HG03159 (cell line): ENCODE measurements at regions not wholly inside any gene's neighbourhood (a gene's known extent, or its start where the extent isn't known, plus 50 kb on each side); places are given as distances from the start of the nearest gene placed in this dataset.
"Not testable (repeated sequence)": the region's sequence is repeated elsewhere in the genome, so short reads cannot be mapped to it uniquely, and the experiment has no call there.

Source experiments
- ATAC-seq: cut with Tn5 transposase; IDR thresholded peaks from one replicate; pipeline ENCODE4 v1.9.1; 2021; ENCODE audit warnings: mild to moderate bottlenecking, moderate library complexity; ENCODE audit not compliant: unreplicated experiment

DNA sequence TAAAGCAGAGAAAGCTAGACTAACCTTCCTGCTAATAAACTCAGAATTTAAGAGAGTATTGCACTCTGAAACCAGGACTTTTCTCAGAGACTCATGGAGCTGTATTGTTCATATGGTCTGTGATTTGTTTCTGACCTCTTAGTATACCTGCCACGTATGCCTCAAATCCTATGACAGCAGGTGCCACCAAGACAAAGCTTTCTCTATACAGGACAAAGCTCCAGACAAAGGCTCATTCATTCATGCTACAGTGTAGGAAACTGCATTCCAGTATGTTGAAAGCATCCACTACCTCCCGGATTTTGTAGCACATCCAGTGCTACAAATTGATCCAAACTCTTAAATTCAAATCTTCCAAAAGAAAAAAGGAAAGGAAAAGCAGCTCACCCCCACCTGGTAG lies 178.3 kb downstream of the CHIC2 start:
- no peak for ATAC-seq

DNA sequence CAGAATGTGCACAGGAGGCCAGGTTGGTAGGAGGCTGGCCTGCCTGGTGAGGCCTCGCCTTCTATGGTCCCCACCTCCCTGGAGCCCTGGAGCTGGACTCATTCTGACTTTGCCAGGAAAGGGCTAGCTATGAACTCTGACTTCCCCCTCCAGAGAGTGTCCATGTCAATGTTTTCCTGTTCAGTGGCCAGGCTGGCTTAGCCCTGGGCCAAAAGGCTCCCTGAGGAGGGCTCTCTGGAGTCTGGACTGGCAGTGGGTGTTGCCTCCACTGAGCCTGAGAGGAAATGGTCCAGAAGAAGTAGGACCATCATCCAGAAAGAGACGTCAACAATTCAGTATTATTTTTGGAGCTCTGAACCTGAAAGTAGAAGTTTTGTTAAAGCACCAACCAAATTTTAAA lies 178.7 kb downstream of the CHIC2 start:
- no peak for ATAC-seq

DNA sequence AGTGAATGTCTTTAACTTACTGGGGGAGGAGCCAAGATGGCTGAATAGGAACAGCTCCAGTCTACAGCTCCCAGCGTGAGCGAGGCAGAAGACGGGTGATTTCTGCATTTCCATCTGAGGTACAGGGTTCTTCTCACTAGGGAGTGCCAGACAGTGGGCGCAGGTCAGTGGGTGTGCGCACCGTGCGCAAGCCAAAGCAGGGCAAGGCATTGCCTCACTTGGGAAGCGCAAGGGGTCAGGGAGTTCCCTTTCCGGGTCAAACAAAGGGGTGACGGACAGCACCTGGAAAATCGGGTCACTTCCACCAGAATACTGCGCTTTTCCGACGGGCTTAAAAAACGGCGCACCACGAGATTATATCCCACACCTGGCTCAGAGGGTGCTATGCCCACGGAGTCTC lies 187.3 kb downstream of the CHIC2 start:
- not testable (repeated sequence) for ATAC-seq

DNA sequence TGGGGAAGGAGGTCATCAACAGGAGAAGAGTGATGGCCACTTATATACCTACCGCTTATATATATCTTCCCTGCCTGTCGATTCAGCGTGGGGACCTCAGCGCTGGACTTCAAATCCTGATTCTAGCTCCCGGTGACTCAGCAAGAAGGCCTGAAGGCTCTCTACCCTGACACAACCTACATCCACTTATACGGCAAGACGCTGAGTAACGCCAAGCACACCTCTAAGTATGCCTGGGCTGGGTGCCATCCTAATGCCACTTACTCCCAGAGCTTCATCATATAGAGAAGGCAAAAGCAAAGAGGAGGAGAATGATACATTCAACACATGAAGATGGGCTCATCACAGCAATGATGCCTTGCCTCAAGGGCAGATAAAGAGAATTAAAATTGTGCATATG lies 198.3 kb downstream of the CHIC2 start:
- ATAC-seq = no peak

DNA sequence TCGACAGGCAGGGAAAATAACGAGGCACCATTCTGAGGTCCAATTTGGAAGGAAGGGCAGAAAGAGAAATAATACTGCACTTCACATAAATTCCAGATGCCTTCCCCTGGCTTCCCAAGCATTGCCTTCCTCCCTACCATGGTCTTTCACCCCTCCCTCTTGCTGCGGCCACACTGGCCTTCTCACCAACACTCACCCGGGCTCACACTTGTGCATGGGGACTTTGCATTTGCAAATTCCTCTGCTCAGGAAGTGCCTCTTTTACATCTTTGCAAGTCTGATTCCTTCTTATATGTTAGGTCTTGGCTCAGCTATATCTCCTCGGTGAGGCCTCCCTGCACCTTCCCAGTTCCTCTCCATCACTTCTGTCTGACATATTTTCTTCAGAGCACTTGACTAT lies 199.4 kb downstream of the CHIC2 start:
- ATAC-seq = no peak

DNA sequence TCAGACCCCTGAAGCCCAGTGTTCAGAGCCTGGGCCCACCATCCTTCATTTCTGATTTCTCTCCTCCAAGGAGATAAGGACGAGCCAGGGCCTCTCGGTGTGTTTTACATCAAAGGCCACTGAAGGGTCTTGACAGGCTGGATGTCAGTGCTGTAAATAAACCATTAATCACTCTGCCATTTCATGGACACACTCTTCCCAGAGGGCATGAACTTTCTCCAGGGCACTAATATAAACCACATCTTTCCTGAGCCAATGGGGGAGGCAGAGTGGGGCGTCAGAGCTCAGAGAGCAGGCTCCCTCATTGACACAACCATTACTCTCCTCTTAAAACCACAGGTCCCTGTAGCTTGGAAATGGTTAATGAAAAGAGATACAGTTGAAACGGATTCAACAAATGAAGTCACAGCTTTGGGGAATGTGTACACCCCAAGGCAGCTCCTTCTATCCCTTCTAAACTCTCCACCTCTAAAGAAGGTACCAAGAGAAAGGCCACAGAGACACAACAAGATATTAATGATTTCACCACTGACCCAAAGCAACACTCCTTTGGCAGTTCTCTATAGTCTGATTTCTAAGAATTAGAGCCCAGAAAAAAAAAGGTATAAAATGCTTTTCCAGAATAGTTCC lies 200.6 kb downstream of the CHIC2 start:
- no peak for ATAC-seq

DNA sequence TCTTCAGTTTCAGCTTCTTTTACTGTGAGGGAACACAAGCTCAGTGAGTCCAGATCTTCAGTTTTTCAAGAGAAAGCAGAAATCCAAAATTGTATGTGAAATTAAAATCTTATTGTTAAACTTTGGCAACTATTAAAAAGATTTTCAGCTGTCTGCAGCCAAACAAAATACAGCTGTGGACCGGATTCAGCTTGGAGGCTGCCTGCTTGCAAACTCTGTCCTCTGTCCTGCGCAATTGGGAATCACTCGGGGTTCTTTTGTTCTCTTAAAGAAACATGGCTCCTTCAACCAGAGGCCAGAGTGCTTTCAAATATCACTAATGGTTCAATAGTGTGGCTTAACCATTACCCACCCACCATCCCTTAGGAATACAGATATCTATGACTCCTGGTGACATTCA lies 201.2 kb downstream of the CHIC2 start:
- no peak for ATAC-seq

DNA sequence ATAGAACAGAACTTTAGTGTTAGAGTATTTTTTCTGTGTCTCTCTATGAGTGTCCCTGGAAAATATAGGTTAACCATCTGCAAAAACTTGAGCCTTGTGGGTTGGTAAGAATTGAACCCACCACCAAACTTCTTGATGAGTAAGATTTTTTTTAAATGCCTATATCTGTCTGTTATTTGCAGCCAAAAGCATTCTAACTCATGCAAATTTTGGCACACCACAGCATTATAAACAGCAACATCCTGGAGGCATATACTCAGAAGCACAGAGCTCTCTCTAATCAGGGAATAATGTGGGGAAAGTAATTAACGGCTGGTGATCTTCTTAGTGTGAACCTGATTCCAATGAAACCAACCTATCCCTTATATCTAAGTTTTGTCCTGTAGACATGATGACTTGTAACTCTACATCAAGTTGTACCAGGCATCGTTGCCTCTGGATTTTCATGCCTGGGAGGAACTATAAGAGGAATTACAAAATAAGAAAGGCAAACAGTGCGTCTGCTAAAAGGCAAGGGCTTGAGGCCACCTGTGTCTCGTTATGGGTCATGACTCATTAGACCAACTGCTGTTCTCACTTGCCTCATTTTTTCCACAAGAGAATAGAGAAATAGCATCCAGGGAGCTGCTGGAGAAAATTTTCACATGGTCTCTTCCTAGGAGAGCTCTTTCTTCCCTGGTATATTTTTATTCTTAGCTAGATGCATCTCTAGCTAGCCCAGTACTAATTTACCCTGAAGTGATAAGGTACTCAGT lies 202.4 kb downstream of the CHIC2 start:
- ATAC-seq = no peak

DNA sequence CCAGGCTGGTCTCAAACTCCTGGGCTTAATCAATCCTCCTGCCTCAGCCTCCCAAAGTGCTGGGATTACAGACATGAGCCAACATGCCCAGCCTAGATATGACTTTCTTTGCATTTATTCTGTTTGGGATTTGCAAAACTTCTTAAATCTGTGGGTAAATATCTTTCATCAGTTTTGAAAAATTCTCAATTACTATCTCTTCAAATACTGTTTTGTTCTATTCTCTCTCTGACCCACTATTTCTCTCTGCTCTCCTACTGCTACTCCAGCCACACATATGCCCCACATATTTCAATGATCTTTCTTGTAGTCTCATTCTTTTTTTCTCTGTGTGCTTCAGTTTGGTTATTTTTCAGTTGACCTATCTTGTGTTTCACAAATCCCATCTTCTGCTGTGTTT lies 205.1 kb downstream of the CHIC2 start:
- ATAC-seq = no peak

DNA sequence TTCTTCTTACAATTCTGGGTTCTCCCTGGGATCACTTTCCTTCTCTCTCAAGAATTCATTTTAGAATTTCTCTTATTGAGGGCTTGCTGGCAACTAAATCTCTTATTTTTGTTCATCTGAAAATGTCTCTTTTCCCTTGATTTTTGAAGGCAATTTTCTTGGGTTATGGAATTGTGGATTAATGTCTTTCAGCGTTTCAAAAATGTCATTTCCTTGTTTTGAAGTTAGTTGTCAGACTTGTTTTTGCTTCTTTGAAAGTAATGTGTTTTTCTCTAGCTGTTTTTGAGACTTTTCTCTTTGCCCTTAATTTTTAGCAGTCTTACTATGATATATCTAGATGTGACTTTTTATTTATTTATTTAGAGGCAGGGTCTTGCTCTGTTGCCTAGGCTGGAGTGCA lies 205.7 kb downstream of the CHIC2 start:
- no peak for ATAC-seq

DNA sequence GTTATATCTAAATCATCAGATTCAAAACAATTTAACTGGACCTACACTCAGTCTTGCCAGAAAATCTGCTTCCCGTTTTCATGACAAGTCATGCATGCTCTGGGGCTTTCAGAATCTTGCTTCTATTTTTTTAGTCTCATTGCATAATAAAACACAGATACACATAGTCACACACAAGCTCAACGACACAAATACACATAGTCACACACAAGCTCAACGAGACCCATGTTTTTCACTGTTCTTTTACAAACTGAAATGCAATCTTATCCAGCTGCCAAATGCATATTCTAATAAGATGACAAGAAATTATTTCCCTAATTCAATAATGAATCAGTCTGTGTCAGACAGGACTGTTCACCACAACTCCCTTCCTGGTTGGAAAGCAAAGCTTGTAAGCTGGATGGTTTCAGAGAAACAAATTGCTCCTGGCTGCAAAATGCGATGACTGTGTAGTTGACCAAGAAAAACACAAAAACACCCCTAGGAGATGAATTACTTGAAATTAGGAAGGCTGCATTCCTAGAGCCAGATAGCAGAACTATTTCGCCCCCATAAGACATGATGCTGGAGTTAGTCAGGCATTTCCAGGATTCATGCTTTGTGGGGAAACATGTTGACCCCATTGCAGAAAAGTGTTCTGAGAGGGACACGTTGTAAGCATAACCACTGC lies 208.7 kb downstream of the CHIC2 start:
- ATAC-seq = no peak

DNA sequence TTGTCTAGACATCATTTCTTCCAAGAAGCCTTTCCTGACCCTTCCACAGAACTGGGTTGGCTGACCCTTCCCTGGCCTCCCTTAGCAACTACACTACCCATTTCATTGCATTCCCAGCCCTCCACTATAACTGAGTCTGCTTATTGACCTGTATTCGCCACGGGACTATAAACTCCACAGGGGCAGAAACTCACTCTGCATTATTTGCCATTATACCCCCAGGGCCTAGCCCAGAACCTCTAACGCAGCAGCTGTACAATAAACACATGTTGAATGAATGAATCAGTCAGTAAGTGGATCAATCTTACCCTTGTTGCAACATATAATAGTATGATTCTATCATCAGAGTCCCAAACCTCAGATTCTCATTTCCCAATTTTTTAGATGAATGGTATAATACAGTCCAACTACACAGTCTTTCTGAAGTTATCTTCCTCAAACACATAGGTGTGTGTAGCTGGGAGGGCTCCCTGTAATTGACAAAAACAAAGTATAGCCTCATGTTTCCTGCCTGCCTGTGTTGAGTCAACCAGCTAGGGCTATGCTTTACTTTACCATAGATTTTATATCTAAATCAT lies 209.3 kb downstream of the CHIC2 start:
- ATAC-seq = no peak

DNA sequence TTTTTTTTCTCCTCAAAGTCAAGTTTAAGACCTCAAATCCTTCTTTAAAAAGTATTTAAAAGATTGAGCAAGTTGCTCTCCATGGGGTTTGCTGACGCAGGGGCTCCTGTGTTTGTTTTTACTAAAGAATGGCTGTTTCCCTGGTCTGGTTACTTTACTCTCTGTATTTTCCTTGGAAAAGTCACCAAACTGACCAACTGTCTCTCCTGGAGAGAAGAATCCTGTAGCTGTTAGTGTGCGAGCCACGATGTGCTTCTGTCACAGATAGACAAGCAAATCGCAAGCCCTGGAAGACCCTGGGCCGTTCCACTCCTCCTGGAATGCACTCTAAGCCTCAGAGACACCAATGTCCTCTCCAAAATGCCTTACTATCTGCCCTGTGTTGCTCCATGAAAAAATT lies 212.1 kb downstream of the CHIC2 start:
- ATAC-seq = no peak

DNA sequence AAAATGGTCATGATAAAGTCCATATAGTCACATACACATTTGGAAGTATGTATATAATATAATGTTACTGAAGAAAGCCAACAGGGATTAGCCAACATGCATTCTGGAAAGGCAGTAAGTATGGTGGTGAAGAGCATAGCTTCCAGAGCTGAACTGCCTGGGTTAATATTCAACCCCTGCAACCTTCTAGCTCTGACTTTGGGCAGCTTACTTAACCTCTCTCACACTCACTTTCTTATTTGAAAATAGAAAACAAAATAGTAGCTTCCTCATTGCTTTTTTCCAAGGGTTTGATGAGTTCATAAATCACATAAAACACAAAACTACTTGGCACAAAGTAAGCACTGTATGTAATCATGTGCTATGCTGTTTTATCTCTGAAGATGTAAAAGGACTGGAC lies 216.4 kb downstream of the CHIC2 start:
- ATAC-seq = no peak

DNA sequence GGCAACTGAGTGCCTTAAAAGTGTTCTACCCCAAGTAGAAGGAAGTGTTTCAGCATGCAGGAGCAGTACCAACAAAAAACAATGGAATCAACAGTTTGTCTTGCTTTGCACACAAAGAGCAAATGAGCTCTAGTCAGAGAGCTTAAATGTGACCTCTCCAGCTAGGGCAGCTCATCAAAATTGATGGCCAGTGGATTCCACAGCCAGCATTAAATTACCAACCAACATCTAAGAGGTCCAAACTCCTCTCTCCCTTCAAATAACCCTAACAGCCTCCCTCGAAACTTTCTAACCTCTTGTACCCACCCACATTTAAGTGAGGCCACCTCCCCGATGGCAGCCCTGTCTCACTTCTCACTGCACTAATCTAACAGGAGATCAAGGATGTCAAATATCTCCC lies 219.9 kb downstream of the CHIC2 start:
- no peak for ATAC-seq

DNA sequence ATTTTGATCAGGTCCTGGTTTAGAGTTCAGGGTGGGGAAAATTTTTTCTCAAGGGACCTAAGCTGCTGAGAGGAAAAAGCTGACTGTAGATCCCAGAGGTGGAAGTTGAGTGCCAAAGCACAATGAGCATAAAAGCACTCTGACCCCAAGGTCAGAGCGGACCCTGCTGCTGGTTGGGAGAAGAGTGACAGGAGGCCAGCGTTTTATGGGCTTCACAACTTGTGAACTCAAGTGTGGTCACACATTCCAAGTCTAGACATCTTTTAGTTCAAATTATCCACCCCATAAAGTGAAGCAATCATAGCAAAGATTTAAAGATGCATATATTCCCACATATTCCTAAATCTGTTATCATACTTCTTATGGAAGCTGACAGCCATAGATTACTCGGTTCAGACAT lies 220.3 kb downstream of the CHIC2 start:
- ATAC-seq = no peak

DNA sequence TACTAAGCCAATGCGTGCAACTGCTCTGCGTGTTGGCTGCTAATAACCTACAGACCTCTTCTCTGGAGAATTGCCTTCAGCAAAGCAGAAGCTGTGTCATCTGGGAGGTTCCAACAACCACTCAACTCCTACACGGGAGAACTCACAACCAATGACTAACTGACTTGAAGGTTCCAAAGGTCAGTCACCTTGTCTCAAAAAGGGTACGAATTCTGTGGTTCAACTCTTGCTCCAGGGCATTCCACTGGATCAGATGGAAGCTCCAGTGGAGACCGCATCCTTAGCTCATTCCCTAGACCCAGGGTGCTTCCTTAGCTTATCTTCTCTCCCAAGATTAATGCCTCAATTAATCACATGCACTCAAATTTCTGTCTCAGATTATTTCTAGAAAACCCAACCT lies 222.7 kb downstream of the CHIC2 start:
- ATAC-seq = no peak

DNA sequence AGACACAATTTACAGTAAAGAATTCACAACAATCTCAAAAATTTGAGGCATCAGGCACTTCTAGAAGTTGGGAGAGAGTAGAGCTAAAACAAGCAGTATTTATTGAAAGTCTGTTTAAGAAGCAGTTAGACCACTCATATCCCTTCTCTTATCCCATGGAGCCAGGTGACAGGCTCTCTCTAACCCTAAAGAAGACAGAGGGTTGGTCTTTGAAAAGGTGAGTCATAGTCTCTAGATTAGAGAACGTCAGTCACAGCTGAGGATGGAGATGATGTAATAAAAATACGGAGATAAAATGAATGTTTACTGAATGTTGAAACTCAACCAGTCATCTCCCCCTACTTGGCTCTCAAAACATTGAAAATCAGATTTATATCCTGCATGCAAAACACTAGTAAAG lies 223.8 kb downstream of the CHIC2 start:
- ATAC-seq = no peak

DNA sequence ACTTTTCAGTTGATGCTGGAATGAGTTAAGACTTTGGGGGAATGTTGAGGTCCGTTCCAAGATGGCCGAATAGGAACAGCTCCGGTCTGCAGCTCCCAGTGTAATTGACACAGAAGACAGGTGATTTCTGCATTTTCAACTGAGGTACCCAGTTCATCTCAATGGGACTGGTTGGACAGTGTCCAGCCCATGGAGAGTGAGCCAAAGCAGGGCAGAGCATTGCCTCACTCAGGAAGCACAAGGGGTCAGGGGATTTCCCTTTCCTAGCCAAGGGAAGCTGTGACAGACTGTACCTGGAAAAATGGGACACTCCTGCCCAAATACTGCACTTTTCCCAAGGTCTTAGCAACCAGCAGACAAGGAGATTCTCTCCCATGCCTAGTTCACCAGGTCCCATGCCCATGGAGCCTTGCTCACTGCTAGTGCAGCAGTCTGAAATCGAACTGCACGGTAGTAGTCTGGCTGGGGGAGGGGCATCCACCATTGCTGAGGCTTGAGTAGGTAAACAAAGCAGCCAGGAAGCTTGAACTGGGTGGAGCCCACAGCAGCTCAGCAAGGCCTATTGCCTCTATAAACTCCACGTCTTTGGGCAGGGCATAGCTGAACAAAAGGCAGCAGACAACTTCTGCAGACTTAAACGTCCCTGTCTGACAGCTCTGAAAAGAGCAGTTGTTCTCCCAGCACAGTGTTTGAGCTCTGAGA lies 231.0 kb downstream of the CHIC2 start:
- not testable (repeated sequence) for ATAC-seq

DNA sequence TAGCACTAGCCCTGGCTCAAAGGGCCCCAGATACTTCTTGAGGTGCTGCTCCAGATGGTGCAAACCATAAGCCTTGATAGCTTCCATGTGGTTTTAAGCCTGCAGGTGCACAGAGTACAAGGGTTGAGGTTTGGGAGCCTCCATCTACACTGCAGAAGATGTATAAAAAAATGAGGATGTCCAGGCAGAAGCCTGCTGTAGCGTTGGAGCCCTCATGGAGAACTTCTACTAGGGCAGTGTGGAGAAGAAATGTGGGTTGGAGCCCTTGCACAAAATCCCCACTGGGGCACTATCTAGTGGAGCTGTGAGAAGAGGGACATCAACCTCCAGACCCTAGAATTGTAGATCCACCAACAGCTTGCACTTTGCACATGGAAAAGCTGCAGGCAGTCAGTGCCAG lies 231.9 kb downstream of the CHIC2 start:
- no peak for ATAC-seq

DNA sequence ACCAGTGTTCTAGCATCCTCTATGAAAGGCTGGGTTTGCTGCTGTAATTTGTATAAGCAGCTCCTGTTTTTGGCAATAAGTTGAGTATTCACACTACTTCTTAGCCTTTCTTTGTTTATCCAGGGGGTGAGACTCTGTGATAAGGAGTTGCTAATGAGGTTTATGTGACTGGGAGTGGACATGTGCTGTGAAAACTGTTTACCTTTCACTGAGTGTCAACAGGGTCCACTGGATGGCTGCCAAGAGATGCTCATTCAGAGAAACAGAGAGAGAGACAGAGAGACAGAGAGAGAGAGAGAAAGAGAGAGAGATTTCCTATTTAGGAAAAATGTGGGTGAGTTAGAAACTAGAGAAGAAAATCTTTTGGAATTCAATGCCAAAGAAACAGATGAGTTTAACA lies 233.9 kb downstream of the CHIC2 start:
- no peak for ATAC-seq
